GM18909 (cell line): ENCODE measurements at regions not wholly inside any gene's neighbourhood (a gene's known extent, or its start where the extent isn't known, plus 50 kb on each side); places are given as distances from the start of the nearest gene placed in this dataset.

Experiments
- ATAC-seq: cut with Tn5 transposase; IDR thresholded peaks from one replicate; pipeline ENCODE4 v1.9.1; 2021; ENCODE audit warnings: mild to moderate bottlenecking; ENCODE audit not compliant: unreplicated experiment, poor library complexity

GRCh38 chr3:118304557-118304956 is 730.1 kb downstream of the IGSF11 start:
- no peak for ATAC-seq

GRCh38 chr3:118332699-118333098 is 701.9 kb downstream of the IGSF11 start:
- no peak for ATAC-seq

DNA sequence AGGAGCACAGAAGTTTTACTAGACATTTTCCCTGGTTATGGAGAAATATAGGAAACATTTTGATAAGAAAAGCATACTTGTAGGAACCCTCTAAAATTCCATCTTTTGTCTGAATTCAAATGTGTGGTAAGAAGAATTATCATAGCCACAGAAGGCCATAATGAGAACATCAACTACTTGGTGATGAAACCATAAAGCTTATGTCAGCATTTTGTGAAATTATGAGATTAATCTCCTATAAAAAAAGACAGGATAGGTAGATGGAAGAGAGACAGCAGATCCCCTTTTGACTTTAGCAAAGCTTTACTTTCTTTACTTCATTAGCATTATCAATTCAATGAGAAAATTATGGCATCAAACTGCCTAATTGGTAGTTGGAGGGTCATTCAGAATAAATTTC is 697.0 kb downstream of the IGSF11 start:
- ATAC-seq: no peak

DNA sequence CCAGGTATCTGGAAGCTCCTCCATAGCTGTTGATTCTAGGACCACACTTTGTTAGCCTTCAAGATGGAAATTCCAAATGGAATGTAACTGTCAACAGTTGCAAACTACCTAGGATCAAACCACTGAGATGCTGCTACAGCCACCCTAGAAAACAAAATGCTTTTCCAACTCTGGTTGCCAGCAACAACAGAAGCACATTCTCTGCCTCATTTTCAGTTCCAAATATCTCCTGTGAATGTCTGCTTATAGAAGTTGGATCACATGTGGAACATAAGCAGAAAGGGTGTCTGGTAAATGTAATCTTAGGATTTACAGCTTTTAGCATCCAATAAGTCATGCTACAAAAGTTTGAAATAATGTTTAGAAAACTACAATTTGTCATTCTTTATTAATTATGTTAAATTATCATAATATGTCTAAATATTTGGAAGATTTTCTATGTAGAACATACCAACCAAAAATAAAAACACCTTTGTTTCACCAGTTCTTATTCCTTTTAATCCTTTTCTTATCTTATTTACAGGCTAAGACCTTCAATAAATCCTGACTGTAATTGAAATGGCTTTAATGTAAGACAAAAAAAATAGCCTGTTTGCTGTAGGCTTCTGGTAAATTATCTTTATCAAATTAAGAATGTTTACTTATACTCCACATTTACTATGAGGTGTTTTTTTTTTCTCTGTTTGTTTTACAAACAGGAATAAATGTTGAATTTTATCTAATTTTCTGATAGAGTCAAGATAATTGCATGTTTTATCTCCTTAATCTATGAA is 687.1 kb downstream of the IGSF11 start:
- ATAC-seq: no peak

- ATAC-seq: no peak
Measured at GRCh38 chr3:118348169-118348557, 686.5 kb downstream of the IGSF11 start.

DNA sequence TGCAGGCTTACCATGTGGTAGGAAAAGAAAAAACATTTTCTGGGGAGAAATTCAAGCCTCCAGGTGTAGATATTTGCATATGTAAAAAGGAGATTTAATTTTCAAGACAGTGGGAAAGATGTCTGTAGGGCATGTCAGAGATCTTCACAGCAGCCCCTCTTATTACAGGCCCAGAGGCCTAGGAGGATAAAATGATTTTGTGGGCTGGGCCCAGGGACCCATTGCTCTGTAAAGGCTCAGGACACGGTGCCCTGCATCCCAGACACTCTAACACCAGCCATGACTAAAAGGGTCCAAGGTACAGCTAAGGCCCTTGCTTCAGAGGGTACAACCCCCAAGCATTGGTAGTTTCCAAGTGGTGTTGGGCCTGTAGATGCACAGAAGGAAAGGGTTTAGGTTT is 680.1 kb downstream of the IGSF11 start:
- ATAC-seq: no peak

DNA sequence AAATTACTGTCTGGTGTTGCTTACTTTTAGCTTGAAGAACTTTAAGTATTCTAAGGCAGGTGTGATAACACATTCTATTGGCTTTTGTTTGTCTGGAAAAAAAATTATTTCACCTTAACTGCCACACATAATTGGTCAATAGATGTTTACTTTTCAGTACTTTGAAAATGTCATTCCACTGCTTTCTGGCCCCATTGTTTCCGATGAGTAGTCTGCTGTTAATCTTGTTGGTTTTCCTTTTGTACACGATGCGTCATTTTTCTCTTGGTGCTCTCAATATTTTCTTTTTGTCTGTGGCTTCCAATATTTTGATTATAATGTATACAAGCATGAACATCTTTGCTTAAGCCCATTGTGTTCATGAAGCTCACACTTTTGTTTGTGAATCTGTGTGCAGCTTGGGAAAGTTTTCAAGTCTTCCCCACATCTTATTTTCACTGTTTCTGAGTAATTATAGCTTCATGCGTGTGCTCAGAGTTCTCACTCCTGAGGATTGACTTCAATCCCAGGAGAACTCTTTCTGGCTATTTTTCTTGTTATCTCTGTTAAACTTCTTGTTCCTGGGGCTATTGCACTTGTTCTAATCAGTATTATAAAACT is 664.7 kb downstream of the IGSF11 start:
- no peak for ATAC-seq

DNA sequence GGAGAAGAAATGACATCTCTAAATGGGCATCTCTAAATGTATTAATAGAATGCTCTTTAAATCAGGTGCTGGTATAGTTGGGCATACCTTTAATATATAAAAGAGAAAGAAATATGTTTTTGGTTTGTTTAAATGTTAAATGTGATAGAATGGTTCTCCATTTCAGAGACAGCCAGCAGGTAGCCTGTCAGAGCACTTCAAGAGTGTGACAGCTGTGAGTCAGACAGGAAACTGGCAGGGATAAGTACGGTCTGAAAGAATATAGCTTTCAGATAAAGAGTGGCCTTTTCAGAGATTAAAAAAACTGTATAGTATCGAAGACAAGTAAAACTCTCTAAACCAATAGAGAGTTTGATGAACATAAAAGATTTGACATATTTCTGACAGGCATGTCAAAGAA is 654.1 kb downstream of the IGSF11 start:
- ATAC-seq: no peak

GRCh38 chr3:118396491-118396890 is 638.2 kb downstream of the IGSF11 start:
- no peak for ATAC-seq

- no peak for ATAC-seq
Measured at GRCh38 chr3:118400086-118400485, 634.6 kb downstream of the IGSF11 start.

DNA sequence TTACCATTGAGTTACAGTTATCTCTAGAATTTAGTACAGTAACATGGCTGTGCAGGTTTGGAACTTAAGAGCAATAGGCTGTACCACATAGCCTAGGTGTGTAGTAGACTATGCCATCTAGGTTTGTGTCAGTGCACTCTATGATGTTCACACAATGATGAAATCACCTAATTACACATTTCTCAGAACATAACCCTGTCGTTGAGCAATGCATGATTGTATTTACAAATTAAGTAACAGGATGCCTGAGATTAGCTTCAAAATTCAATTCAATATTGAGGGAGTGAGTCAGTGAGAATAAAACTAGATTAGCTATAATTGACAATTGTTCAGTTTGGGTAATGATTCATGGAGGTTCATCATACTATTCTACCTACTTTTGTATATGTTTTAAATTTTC is 633.8 kb downstream of the IGSF11 start:
- ATAC-seq: no peak

GRCh38 chr3:118401887-118402286 is 632.8 kb downstream of the IGSF11 start:
- no peak for ATAC-seq

- ATAC-seq: no peak
Measured at GRCh38 chr3:118402971-118403370, 631.7 kb downstream of the IGSF11 start.

GRCh38 chr3:118406562-118406961 is 628.1 kb downstream of the IGSF11 start:
- ATAC-seq: no peak

- no peak for ATAC-seq
Measured at GRCh38 chr3:118408431-118408830, 626.2 kb downstream of the IGSF11 start.

GRCh38 chr3:118412503-118412902 is 622.1 kb downstream of the IGSF11 start:
- no peak for ATAC-seq

DNA sequence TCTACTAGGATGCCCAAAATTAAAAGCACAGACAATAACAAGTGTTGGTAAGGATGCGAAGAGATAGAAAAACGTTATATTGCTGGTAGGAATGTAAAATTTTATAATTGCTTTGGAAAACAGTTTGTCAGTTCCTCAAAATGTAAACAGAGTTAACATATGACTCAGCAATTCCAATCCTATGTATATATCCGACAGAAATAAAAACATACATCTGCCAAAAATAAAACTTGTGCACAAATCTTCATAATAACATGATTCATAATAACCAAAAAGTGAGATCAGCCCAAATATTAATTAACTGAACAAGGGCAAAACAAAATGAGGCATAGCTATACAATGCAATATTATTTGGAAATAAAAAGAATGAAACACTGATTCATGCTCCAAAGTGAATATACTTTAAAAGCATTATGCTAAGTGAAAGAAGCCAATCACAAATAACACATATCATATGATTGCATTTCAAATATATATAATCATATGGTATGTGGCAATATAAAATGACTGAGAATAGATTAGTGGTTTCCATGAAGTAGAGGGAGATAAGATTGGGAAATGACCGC is 609.3 kb downstream of the IGSF11 start:
- ATAC-seq: no peak

GRCh38 chr3:118433825-118434224 is 600.8 kb downstream of the IGSF11 start:
- ATAC-seq: no peak

DNA sequence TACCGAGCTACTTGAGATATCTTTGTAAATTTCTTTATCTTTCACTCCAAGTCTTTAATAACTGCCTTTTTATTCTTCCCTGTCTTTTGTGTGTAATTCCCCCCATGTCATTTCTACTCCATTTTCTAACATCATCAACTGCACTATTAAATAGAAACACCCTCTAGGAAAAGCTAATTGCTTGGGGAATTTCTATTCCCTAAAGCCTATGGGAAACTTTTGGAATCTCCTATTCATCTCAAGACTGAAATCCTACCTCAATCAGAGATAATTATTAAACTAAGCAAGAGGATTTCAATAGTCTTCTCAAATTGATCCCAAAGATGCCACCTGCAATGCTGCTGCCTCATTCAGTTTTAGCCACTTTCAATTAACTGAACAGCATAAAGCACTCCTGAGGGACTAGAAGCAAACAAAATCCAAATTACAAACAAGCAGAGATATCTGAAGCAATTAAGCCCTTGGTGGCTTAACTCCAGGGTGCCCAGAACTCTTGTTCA is 598.7 kb downstream of the IGSF11 start:
- ATAC-seq: no peak

GRCh38 chr3:118436697-118437262 is 597.9 kb downstream of the IGSF11 start:
- no peak for ATAC-seq

DNA sequence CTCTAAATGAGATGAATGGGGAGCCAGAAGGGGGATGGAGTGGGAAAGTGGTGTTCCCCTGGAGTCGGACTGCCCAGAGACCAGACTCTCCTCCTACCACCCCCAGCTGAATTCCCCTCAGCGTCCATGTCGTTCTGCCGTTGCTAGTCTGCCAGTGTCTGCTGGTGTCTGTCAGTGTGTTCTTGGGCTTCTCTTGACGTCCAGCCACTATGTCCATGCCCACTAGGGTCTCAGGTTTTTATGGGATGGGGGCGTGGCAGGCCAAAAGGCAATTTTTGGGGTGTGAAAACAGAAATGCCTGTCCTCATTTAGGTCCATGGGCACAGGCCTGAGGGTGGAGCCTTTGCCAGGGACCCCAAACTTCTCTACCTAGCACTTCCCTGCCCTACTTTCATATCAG is 589.6 kb downstream of the IGSF11 start:
- no peak for ATAC-seq
